GM23338 (cell line): ENCODE measurements at regions not wholly inside any gene's neighbourhood (a gene's known extent, or its start where the extent isn't known, plus 50 kb on each side); places are given as distances from the start of the nearest gene placed in this dataset.
A peak's percentile ranks its signal among the peaks of the same experiment; 100 is the strongest.

Experiments
- ATAC-seq: fragments of 200-7000 bp; cut with Tn5 transposase; 3 replicates; pipeline ENCODE4 v1.9.1; 2020
- DNase-seq: peaks from one replicate; pipeline ENCODE4 v3.0.0-alpha.2; 2015; ENCODE audit warnings: low spot score
- H2AFZ ChIP-seq: fragments of 200-600 bp; sonication (generic); 2 replicates; pipeline ENCODE4 v1.8.0; 2016; ENCODE audit warnings: antibody characterized with exemption, mild to moderate bottlenecking, moderate library complexity
- H3F3A ChIP-seq: fragments of 200-600 bp; sonication (generic); replicated peaks from 2 replicates; pipeline ENCODE4 v1.8.0; 2017; ENCODE audit warnings: antibody characterized with exemption, mixed run types, low read depth
- H3K27ac ChIP-seq: fragments of 200-600 bp; sonication (generic); 2 replicates; pipeline ENCODE4 v1.6.1; 2016; ENCODE audit warnings: low read depth
- H3K27me3 ChIP-seq: fragments of 200-600 bp; sonication (generic); 2 replicates; pipeline ENCODE4 v1.8.0; 2016; ENCODE audit warnings: mild to moderate bottlenecking, mixed run types, moderate library complexity; ENCODE audit not compliant: insufficient read depth
- H3K36me3 ChIP-seq: fragments of 200-600 bp; sonication (generic); 2 replicates; pipeline ENCODE4 v1.8.0; 2016; ENCODE audit warnings: mild to moderate bottlenecking; ENCODE audit not compliant: insufficient read depth
- H3K4me1 ChIP-seq: fragments of 200-600 bp; sonication (generic); 2 replicates; pipeline ENCODE4 v1.8.0; 2016; ENCODE audit warnings: mild to moderate bottlenecking, moderate library complexity; ENCODE audit not compliant: insufficient read depth
- H3K4me2 ChIP-seq: fragments of 200-600 bp; sonication (generic); 2 replicates; pipeline ENCODE4 v1.7.1; 2017; ENCODE audit warnings: mixed run types
- H3K4me3 ChIP-seq: fragments of 200-600 bp; sonication (generic); 2 replicates; pipeline ENCODE4 v1.6.1; 2016; ENCODE audit warnings: mixed run types
- H3K79me2 ChIP-seq: fragments of 200-600 bp; sonication (generic); replicated peaks from 2 replicates; pipeline ENCODE4 v1.8.0; 2017; ENCODE audit warnings: mild to moderate bottlenecking; ENCODE audit not compliant: insufficient read depth
- H3K9me2 ChIP-seq: fragments of 200-600 bp; sonication (generic); 2 replicates; pipeline ENCODE4 v1.8.0; 2017; ENCODE audit not compliant: insufficient read depth
- H4K20me1 ChIP-seq: fragments of 200-600 bp; sonication (generic); replicated peaks from 2 replicates; pipeline ENCODE4 v1.8.0; 2017; ENCODE audit warnings: mild to moderate bottlenecking; ENCODE audit not compliant: insufficient read depth
- H3K27ac Mint-ChIP-seq: 2 replicates; pipeline ENCODE4 v1.8.0; 2020; ENCODE audit warnings: inconsistent platforms, mild to moderate bottlenecking, moderate library complexity, mixed read lengths
- H3K27me3 Mint-ChIP-seq: 3 replicates; pipeline ENCODE4 v1.8.0; 2022; ENCODE audit warnings: low read depth, mild to moderate bottlenecking, moderate library complexity, mixed read lengths, inconsistent platforms; ENCODE audit not compliant: insufficient read depth, poor library complexity
- H3K36me3 Mint-ChIP-seq: 3 replicates; pipeline ENCODE4 v1.8.0; 2021; ENCODE audit warnings: low read depth, mild to moderate bottlenecking, inconsistent platforms, moderate library complexity, mixed read lengths
- H3K4me1 Mint-ChIP-seq: 3 replicates; pipeline ENCODE4 v1.8.0; 2020; ENCODE audit warnings: mild to moderate bottlenecking, inconsistent platforms, mixed read lengths
- H3K4me3 Mint-ChIP-seq: 3 replicates; pipeline ENCODE4 v1.8.0; 2021; ENCODE audit warnings: moderate library complexity, mild to moderate bottlenecking, inconsistent platforms, mixed read lengths
- H3K9me3 Mint-ChIP-seq: 3 replicates; pipeline ENCODE4 v1.8.0; 2020; ENCODE audit warnings: moderate library complexity, mild to moderate bottlenecking, inconsistent platforms, mixed read lengths
- CREB1 ChIP-seq: fragments of 250-450 bp; sonication (Bioruptor Pico); IDR thresholded peaks from 2 replicates; pipeline ENCODE4 v1.5.0; 2020; ENCODE audit warnings: low read depth, mild to moderate bottlenecking, moderate library complexity
- EZH2 ChIP-seq: fragments of 200-600 bp; sonication (generic); IDR thresholded peaks from one replicate; pipeline ENCODE4 v1.8.0; 2017; ENCODE audit warnings: antibody characterized with exemption, mild to moderate bottlenecking, low read depth; ENCODE audit not compliant: unreplicated experiment
- EZH2phosphoT487 ChIP-seq: fragments of 200-600 bp; sonication (generic); IDR thresholded peaks from one replicate; pipeline ENCODE4 v1.8.1; 2018; ENCODE audit warnings: antibody characterized with exemption; ENCODE audit not compliant: unreplicated experiment
- JUNB ChIP-seq: IDR thresholded peaks from one replicate; pipeline ENCODE4 v1.6.1; 2016; ENCODE audit warnings: antibody characterized with exemption; ENCODE audit not compliant: unreplicated experiment
- NANOG ChIP-seq: IDR thresholded peaks from 2 replicates; pipeline ENCODE4 v1.6.1; 2016; ENCODE audit warnings: antibody characterized with exemption, borderline replicate concordance
- POLR2AphosphoS5 ChIP-seq: IDR thresholded peaks from 2 replicates; pipeline ENCODE4 v1.6.1; 2016; ENCODE audit warnings: antibody characterized with exemption, low read depth
- STAT1 ChIP-seq: IDR thresholded peaks from one replicate; pipeline ENCODE4 v1.6.1; 2016; ENCODE audit warnings: antibody characterized with exemption; ENCODE audit not compliant: unreplicated experiment
- ZNF114 ChIP-seq: fragments of 250-450 bp; sonication (Bioruptor Pico); IDR thresholded peaks from 2 replicates; pipeline ENCODE4 v1.5.0; 2020; ENCODE audit warnings: mild to moderate bottlenecking, moderate library complexity
- ZNF331 ChIP-seq: fragments of 250-450 bp; sonication (Bioruptor Pico); IDR thresholded peaks from 2 replicates; pipeline ENCODE4 v1.5.0; 2020; ENCODE audit warnings: low read depth, mild to moderate bottlenecking, moderate library complexity
- TF ChIP-seq, protein P1 (sequence below), 2 experiments: fragments of 200-600 bp in 1 of 2; sonication (generic) in 1 of 2; conservative IDR thresholded peaks; 2 replicates each; pipeline versions ENCODE4 v1.5.1 to v1.6.1; 2016 to 2017; ENCODE audit warnings: antibody characterized with exemption in 2 of 2, low read depth in 2 of 2, mild to moderate bottlenecking in 2 of 2, moderate library complexity in 1 of 2
- TF ChIP-seq, protein P2 (sequence below): IDR thresholded peaks from 2 replicates; pipeline ENCODE4 v1.6.1; 2016; ENCODE audit warnings: antibody characterized with exemption
- TF ChIP-seq, protein P3 (sequence below): fragments of 250-450 bp; sonication (Bioruptor Pico); IDR thresholded peaks from 2 replicates; pipeline ENCODE4 v1.5.0; 2020; ENCODE audit warnings: mild to moderate bottlenecking, moderate library complexity
- TF ChIP-seq, protein P4 (sequence below): IDR thresholded peaks from one replicate; pipeline ENCODE4 v1.6.1; 2018; ENCODE audit warnings: antibody characterized with exemption; ENCODE audit not compliant: unreplicated experiment

DNA sequence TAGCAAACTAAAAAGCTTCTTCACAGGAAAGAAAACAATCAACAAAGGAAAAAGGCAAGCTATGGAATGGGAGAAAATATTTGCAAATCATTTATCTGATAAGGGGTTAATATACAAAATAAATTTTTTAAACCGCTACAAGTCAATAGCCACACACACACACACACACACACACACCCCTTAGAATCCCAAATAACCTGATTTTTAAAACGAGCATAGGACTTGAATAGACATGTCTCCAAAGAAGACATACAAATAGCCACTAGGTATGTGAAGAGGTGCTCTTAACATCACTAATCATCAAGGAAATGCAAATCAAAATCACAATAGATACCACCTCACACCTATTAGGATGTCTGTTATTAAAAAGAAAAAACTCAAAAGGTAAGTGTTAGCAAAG, 187.7 kb downstream of the TRIM27 start:
- Histone ChIP-seq H3K4me1 (peaks cover 22% of the 10 kb centered on the region), H3K36me3 (no peaks in the 10 kb centered on the region), H3K4me2 (peak overlapping the region; percentile 84), H4K20me1 (no peaks in the 10 kb centered on the region), H3K4me3 (peak overlapping the region; percentile 53), H3F3A (peaks cover 8% of the 10 kb centered on the region; the same call in 1 of the 2 replicates), H3K27me3 (peaks cover 92% of the 10 kb centered on the region), H3K79me2 (no peaks in the 10 kb centered on the region), H2AFZ (no peak overlapping the region), H3K9me2 (no peaks in the 10 kb centered on the region), H3K27ac (no peak overlapping the region)
- TF ChIP-seq, protein P1, sequence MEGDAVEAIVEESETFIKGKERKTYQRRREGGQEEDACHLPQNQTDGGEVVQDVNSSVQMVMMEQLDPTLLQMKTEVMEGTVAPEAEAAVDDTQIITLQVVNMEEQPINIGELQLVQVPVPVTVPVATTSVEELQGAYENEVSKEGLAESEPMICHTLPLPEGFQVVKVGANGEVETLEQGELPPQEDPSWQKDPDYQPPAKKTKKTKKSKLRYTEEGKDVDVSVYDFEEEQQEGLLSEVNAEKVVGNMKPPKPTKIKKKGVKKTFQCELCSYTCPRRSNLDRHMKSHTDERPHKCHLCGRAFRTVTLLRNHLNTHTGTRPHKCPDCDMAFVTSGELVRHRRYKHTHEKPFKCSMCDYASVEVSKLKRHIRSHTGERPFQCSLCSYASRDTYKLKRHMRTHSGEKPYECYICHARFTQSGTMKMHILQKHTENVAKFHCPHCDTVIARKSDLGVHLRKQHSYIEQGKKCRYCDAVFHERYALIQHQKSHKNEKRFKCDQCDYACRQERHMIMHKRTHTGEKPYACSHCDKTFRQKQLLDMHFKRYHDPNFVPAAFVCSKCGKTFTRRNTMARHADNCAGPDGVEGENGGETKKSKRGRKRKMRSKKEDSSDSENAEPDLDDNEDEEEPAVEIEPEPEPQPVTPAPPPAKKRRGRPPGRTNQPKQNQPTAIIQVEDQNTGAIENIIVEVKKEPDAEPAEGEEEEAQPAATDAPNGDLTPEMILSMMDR (conservative IDR thresholded peaks at IDR 0.05; ENCODE audit: low read depth in 2 of 2): no peak
- TF ChIP-seq, protein P2, sequence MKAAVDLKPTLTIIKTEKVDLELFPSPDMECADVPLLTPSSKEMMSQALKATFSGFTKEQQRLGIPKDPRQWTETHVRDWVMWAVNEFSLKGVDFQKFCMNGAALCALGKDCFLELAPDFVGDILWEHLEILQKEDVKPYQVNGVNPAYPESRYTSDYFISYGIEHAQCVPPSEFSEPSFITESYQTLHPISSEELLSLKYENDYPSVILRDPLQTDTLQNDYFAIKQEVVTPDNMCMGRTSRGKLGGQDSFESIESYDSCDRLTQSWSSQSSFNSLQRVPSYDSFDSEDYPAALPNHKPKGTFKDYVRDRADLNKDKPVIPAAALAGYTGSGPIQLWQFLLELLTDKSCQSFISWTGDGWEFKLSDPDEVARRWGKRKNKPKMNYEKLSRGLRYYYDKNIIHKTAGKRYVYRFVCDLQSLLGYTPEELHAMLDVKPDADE: no peak
- TF ChIP-seq JUNB (no peak), STAT1 (no peak), EZH2 (no peak), POLR2AphosphoS5 (no peak), CREB1 (CRISPR knock-in tag) (no peak), ZNF114 (CRISPR knock-in tag) (no peak), NANOG (no peak), EZH2phosphoT487 (no peak), ZNF331 (no peak)
- TF ChIP-seq, protein P3, sequence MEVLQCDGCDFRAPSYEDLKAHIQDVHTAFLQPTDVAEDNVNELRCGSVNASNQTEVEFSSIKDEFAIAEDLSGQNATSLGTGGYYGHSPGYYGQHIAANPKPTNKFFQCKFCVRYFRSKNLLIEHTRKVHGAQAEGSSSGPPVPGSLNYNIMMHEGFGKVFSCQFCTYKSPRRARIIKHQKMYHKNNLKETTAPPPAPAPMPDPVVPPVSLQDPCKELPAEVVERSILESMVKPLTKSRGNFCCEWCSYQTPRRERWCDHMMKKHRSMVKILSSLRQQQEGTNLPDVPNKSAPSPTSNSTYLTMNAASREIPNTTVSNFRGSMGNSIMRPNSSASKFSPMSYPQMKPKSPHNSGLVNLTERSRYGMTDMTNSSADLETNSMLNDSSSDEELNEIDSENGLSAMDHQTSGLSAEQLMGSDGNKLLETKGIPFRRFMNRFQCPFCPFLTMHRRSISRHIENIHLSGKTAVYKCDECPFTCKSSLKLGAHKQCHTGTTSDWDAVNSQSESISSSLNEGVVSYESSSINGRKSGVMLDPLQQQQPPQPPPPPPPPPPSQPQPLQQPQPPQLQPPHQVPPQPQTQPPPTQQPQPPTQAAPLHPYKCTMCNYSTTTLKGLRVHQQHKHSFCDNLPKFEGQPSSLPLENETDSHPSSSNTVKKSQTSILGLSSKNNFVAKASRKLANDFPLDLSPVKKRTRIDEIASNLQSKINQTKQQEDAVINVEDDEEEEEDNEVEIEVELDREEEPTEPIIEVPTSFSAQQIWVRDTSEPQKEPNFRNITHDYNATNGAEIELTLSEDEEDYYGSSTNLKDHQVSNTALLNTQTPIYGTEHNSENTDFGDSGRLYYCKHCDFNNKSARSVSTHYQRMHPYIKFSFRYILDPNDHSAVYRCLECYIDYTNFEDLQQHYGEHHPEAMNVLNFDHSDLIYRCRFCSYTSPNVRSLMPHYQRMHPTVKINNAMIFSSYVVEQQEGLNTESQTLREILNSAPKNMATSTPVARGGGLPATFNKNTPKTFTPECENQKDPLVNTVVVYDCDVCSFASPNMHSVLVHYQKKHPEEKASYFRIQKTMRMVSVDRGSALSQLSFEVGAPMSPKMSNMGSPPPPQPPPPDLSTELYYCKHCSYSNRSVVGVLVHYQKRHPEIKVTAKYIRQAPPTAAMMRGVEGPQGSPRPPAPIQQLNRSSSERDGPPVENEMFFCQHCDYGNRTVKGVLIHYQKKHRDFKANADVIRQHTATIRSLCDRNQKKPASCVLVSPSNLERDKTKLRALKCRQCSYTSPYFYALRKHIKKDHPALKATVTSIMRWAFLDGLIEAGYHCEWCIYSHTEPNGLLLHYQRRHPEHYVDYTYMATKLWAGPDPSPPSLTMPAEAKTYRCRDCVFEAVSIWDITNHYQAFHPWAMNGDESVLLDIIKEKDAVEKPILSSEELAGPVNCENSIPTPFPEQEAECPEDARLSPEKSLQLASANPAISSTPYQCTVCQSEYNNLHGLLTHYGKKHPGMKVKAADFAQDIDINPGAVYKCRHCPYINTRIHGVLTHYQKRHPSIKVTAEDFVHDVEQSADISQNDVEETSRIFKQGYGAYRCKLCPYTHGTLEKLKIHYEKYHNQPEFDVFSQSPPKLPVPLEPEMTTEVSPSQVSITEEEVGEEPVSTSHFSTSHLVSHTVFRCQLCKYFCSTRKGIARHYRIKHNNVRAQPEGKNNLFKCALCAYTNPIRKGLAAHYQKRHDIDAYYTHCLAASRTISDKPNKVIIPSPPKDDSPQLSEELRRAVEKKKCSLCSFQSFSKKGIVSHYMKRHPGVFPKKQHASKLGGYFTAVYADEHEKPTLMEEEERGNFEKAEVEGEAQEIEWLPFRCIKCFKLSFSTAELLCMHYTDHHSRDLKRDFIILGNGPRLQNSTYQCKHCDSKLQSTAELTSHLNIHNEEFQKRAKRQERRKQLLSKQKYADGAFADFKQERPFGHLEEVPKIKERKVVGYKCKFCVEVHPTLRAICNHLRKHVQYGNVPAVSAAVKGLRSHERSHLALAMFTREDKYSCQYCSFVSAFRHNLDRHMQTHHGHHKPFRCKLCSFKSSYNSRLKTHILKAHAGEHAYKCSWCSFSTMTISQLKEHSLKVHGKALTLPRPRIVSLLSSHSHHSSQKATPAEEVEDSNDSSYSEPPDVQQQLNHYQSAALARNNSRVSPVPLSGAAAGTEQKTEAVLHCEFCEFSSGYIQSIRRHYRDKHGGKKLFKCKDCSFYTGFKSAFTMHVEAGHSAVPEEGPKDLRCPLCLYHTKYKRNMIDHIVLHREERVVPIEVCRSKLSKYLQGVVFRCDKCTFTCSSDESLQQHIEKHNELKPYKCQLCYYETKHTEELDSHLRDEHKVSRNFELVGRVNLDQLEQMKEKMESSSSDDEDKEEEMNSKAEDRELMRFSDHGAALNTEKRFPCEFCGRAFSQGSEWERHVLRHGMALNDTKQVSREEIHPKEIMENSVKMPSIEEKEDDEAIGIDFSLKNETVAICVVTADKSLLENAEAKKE (CRISPR knock-in tag): no peak
- TF ChIP-seq, protein P4, sequence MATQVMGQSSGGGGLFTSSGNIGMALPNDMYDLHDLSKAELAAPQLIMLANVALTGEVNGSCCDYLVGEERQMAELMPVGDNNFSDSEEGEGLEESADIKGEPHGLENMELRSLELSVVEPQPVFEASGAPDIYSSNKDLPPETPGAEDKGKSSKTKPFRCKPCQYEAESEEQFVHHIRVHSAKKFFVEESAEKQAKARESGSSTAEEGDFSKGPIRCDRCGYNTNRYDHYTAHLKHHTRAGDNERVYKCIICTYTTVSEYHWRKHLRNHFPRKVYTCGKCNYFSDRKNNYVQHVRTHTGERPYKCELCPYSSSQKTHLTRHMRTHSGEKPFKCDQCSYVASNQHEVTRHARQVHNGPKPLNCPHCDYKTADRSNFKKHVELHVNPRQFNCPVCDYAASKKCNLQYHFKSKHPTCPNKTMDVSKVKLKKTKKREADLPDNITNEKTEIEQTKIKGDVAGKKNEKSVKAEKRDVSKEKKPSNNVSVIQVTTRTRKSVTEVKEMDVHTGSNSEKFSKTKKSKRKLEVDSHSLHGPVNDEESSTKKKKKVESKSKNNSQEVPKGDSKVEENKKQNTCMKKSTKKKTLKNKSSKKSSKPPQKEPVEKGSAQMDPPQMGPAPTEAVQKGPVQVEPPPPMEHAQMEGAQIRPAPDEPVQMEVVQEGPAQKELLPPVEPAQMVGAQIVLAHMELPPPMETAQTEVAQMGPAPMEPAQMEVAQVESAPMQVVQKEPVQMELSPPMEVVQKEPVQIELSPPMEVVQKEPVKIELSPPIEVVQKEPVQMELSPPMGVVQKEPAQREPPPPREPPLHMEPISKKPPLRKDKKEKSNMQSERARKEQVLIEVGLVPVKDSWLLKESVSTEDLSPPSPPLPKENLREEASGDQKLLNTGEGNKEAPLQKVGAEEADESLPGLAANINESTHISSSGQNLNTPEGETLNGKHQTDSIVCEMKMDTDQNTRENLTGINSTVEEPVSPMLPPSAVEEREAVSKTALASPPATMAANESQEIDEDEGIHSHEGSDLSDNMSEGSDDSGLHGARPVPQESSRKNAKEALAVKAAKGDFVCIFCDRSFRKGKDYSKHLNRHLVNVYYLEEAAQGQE: no peak
- Mint-ChIP-seq H3K36me3 (no peaks in the 10 kb centered on the region), H3K27me3 (peaks cover 84% of the 10 kb centered on the region), H3K27ac (no peak overlapping the region), H3K4me3 (peak overlapping the region; percentile 81), H3K4me1 (peaks cover 23% of the 10 kb centered on the region; the same call in 2 of the 3 replicates), H3K9me3 (peaks cover 5% of the 10 kb centered on the region; the same call in 2 of the 3 replicates)
- DNase-seq (no peak), ATAC-seq (no peak)
